ENCODE measurements at regions not wholly inside any gene's neighbourhood (a gene's known extent, or its start where the extent isn't known, plus 50 kb on each side); places are given as distances from the start of the nearest gene placed in this dataset.

- Mint-ChIP-seq H3K9me3 (ENCODE audit: unreplicated experiment) (no peaks in the 10 kb centered on the region), H3K4me3 (ENCODE audit: unreplicated experiment) (no peak overlapping the region), H3K4me1 (ENCODE audit: unreplicated experiment) (peaks cover 4% of the 10 kb centered on the region), H3K27ac (ENCODE audit: unreplicated experiment) (no peak overlapping the region), H3K27me3 (ENCODE audit: unreplicated experiment) (peaks cover 3% of the 10 kb centered on the region), H3K36me3 (ENCODE audit: low read depth, unreplicated experiment) (no peaks in the 10 kb centered on the region)
- no peak for TF ChIP-seq CTCF (IDR thresholded peaks at IDR 0.05; ENCODE audit: unreplicated experiment)
- DNase-seq (ENCODE audit: low spot score), result no peak
These were observed 141.8 kb downstream of the SOCS6 start for GRCh38 chr18:70430501-70431173.

- Mint-ChIP-seq H3K36me3 (ENCODE audit: low read depth, unreplicated experiment) (no peaks in the 10 kb centered on the region), H3K4me1 (ENCODE audit: unreplicated experiment) (peaks cover 4% of the 10 kb centered on the region), H3K27me3 (ENCODE audit: unreplicated experiment) (peaks cover 3% of the 10 kb centered on the region), H3K27ac (ENCODE audit: unreplicated experiment) (no peak overlapping the region), H3K4me3 (ENCODE audit: unreplicated experiment) (no peak overlapping the region), H3K9me3 (ENCODE audit: unreplicated experiment) (no peaks in the 10 kb centered on the region)
- TF ChIP-seq CTCF (IDR thresholded peaks at IDR 0.05; ENCODE audit: unreplicated experiment), result no peak
- no peak for DNase-seq (ENCODE audit: low spot score)
These were observed 141.1 kb downstream of the SOCS6 start for GRCh38 chr18:70429847-70430500.

- no peak for TF ChIP-seq CTCF (IDR thresholded peaks at IDR 0.05; ENCODE audit: unreplicated experiment)
- no peak overlapping the region for H3K4me3 Mint-ChIP-seq (ENCODE audit: unreplicated experiment)
- H3K27ac Mint-ChIP-seq (ENCODE audit: unreplicated experiment), result no peak overlapping the region
- H3K36me3 Mint-ChIP-seq (ENCODE audit: low read depth, unreplicated experiment), result no peaks in the 10 kb centered on the region
- H3K9me3 Mint-ChIP-seq (ENCODE audit: unreplicated experiment), result no peaks in the 10 kb centered on the region
- H3K4me1 Mint-ChIP-seq (ENCODE audit: unreplicated experiment), result peaks cover 7% of the 10 kb centered on the region
- H3K27me3 Mint-ChIP-seq (ENCODE audit: unreplicated experiment), result peaks cover 3% of the 10 kb centered on the region
- DNase-seq (ENCODE audit: low spot score), result no peak
These were observed 139.6 kb downstream of the SOCS6 start for GRCh38 chr18:70428439-70428838.

- no peaks in the 10 kb centered on the region for H3K9me3 Mint-ChIP-seq (ENCODE audit: unreplicated experiment)
- H3K36me3 Mint-ChIP-seq (ENCODE audit: low read depth, unreplicated experiment), result no peaks in the 10 kb centered on the region
- no peak overlapping the region for H3K27ac Mint-ChIP-seq (ENCODE audit: unreplicated experiment)
- DNase-seq (ENCODE audit: low spot score), result no peak
- no peak overlapping the region for H3K4me3 Mint-ChIP-seq (ENCODE audit: unreplicated experiment)
- H3K27me3 Mint-ChIP-seq (ENCODE audit: unreplicated experiment), result peaks cover 5% of the 10 kb centered on the region
- H3K4me1 Mint-ChIP-seq (ENCODE audit: unreplicated experiment), result peaks cover 19% of the 10 kb centered on the region
- no peak for TF ChIP-seq CTCF (IDR thresholded peaks at IDR 0.05; ENCODE audit: unreplicated experiment)
These were observed 138.0 kb downstream of the SOCS6 start for GRCh38 chr18:70426818-70427217.

- peaks cover 5% of the 10 kb centered on the region for H3K27me3 Mint-ChIP-seq (ENCODE audit: unreplicated experiment)
- H3K9me3 Mint-ChIP-seq (ENCODE audit: unreplicated experiment), result no peaks in the 10 kb centered on the region
- no peak overlapping the region for H3K4me3 Mint-ChIP-seq (ENCODE audit: unreplicated experiment)
- peaks cover 19% of the 10 kb centered on the region for H3K4me1 Mint-ChIP-seq (ENCODE audit: unreplicated experiment)
- TF ChIP-seq CTCF (IDR thresholded peaks at IDR 0.05; ENCODE audit: unreplicated experiment), result no peak
- H3K27ac Mint-ChIP-seq (ENCODE audit: unreplicated experiment), result no peak overlapping the region
- no peak for DNase-seq (ENCODE audit: low spot score)
- H3K36me3 Mint-ChIP-seq (ENCODE audit: low read depth, unreplicated experiment), result no peaks in the 10 kb centered on the region
These were observed 136.4 kb downstream of the SOCS6 start for GRCh38 chr18:70425236-70425635.

All from endothelial cell (in vitro differentiated cells).